ENCODE measurements at regions not wholly inside any gene's neighbourhood (a gene's known extent, or its start where the extent isn't known, plus 50 kb on each side); places are given as distances from the start of the nearest gene placed in this dataset.
"Not testable (repeated sequence)": the region's sequence is repeated elsewhere in the genome, so short reads cannot be mapped to it uniquely, and the experiment has no call there.

DNA sequence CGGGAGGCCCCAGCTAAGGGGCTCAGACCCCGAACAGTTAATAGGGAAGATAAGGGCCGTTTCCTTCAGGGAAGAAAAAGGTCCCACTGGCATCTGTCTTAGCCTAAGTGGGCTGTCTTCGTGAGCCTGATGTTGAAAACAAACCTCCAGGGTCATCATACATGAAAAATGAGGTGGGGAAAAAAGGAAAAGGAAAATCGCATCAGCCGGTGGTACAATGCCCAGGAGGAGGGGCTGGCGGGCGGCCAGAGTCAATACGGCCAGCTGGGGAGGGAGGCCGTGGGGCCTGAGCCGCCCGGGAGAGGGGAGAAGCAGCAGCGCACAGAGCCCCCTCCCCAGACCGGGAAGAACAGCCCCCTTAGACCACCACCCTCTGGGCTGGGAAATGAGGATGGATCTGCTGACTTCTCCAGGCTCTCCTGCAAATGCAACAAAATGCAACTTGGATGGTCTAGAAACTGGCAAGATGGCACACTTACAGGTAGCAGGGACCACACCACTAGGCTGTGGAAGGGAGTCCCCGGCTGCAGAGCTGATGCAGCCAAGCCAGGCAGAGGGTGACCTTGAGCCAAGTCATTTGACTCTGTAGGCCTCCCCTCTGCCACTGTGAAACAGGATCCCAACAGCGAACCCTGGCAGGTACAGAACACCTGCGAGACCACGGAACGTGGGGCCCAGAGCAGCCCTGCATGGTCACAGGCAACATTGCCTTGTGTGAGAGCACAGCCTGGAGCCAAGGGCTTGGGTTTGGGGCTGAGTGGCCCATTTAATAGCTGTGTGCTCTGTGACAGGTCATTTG, 448.5 kb downstream of the SOX9 start:
- peaks cover 9 to 14% of the 10 kb centered on the region in 2 donors for H3K27me3 Mint-ChIP-seq
- H3K4me1 Mint-ChIP-seq (ENCODE audit: low read depth in 2 of 2) = peaks cover 0 to 4% of the 10 kb centered on the region in 2 donors
- H3K27ac Mint-ChIP-seq = no peak overlapping the region
- ATAC-seq (peak in 1 of 2 donors; percentile 7), DNase-seq (ENCODE audit: low spot score) (no peak)
- no peak overlapping the region for H3K4me3 Mint-ChIP-seq
- no peaks in the 10 kb centered on the region for H3K9me3 Mint-ChIP-seq
- H3K36me3 Mint-ChIP-seq = no peaks in the 10 kb centered on the region

DNA sequence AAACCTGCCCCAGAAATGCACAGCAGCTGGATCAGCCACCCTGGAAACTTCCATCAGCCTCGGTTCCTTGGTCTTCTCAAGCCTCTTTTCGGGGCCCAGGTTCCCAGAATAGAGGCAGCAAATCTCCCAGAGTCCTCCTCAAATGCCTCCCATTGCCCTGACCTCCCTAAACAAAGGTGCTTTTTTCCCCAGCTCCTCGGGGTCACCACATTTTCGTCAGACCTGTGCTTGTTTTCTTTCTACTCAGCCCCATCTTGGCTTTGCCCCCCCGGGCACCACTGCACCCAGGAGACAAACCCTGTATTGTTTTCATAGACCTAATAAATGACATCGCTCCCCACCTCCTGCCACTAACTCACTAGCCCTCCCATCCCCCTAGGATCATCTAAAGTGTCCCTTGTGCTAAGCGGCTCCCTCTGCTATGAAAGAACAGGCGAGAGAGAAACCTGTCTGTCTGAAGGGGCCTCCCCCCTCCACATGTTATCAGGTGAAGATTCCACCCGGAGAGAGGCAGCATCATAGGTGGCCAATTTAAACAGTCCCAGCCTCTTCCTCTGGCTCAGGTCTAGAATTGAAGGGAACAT, 451.1 kb downstream of the SOX9 start:
- ATAC-seq (no peak), DNase-seq (ENCODE audit: low spot score) (no peak)
- Mint-ChIP-seq H3K27ac (no peak overlapping the region), H3K4me3 (no peak overlapping the region), H3K9me3 (no peaks in the 10 kb centered on the region), H3K36me3 (no peaks in the 10 kb centered on the region), H3K27me3 (peaks cover 10 to 17% of the 10 kb centered on the region in 2 donors), H3K4me1 (ENCODE audit: low read depth in 2 of 2) (peaks cover 0 to 4% of the 10 kb centered on the region in 2 donors)

DNA sequence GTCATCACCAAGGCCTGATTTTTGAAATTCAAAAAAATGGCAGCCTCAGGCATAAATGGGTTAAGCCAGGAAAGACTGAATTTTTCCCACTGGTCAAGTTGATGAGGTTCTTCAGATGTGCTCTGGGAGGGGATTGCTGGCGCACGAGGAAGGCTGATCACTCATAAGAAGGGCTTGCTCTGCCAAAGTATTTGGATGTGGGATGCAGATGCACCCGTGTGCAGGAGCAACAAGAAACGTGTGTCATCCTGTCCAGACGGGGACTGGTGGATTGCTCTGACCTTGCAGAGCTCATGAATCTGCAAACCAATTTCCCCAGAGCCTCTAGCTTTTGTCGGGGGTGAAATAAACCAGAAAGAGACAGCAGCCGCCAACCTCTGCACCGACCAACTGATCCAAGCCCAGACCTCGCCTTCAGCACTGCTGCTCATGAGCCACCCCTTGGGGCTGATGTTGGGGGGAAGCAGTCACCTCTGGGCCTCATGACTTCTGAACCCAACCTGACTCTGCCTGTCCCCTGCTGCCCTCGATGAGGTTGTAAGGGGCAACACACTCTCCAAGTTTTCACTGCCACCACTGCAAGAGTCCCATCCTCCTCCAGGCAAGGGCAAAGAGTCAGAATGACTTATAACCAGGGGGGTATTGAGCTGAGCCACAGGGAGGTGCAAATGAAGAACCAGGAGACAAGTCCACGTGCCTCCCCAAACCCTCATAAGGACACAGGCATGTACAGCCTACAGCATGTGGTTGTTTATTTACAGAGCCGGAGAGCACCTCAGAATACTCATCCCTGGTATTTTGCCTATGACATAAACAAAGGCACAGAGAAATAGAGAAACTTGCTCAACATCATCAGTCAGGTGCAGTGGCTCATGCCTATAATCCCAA, 452.0 kb downstream of the SOX9 start:
- ATAC-seq = no peak
- H3K27ac Mint-ChIP-seq = no peak overlapping the region

DNA sequence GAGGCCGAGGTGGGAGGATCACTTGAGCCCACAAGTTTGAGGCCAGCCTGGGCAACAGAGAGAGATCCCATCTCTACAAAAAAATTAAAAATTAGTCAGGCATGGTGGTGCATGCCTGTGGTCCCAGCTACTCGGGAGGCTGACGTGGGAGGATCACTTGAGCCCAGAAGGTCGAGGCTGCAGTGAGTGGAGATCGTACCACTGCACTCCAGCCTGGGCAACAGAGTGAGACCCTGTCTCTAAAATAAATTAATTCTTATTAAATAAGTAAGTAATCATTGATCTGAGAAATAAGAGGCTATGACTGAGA, 452.6 kb downstream of the SOX9 start:
- H3K4me3 Mint-ChIP-seq; H3K4me1 Mint-ChIP-seq (ENCODE audit: low read depth in 2 of 2); H3K9me3 Mint-ChIP-seq; DNase-seq (ENCODE audit: low spot score); H3K36me3 Mint-ChIP-seq; H3K27ac Mint-ChIP-seq; ATAC-seq: not testable (repeated sequence)
- H3K27me3 Mint-ChIP-seq = peaks cover 15 to 17% of the 10 kb centered on the region in 2 donors

More for the DNA sequence above, 452.0 kb downstream of the SOX9 start:
- Mint-ChIP-seq H3K4me3 (no peak overlapping the region), H3K9me3 (no peaks in the 10 kb centered on the region), H3K36me3 (no peaks in the 10 kb centered on the region), H3K4me1 (ENCODE audit: low read depth in 2 of 2) (no peaks in the 10 kb centered on the region), H3K27me3 (peaks cover 10 to 17% of the 10 kb centered on the region in 2 donors)
- DNase-seq (ENCODE audit: low spot score) = no peak

DNA sequence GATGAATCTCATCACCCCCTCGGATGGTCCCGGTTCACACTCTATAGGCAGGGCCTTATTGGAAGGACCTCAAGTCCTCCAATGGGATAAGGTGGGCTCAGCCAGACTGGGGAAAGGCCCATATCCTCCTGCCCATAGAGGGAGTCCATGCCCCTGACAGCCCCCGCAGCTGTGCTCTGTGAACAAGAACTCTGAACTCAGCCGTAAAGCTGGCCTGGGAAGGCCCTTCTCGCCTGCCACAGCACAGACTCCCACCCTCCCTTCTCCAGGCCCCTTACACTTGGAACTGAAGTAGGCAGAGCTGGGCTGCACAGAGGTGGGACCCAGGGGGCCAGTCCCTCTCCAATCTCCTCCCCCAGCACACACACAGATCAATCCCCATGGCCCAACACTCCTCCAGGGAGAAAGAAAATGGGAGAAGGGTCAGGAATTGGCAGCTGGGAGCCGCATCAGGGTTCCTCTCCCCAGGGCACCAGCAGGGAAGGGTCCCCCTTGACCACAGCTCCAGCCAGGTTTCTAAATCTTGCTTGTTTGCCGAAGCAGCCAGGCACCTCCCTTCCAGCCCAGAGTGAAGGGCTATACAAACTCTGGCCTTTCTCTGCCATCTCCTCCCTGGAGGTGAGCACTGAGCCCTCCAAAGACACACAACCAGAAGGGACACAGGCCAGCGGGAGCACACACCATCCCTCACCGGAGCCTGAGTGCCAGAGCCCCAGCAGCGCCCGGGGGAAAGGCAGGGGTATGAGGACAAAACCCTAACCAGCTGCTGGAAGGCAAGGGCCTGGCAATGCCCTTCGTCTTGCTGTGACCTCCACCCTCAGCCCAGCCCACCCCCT, 454.1 kb downstream of the SOX9 start:
- no peak for DNase-seq (ENCODE audit: low spot score)
- no peak for ATAC-seq
- Mint-ChIP-seq H3K27me3 (peaks cover 17% of the 10 kb centered on the region in 2 donors), H3K9me3 (no peaks in the 10 kb centered on the region), H3K4me1 (ENCODE audit: low read depth in 2 of 2) (no peaks in the 10 kb centered on the region), H3K4me3 (no peak overlapping the region), H3K36me3 (no peaks in the 10 kb centered on the region), H3K27ac (no peak overlapping the region)

DNA sequence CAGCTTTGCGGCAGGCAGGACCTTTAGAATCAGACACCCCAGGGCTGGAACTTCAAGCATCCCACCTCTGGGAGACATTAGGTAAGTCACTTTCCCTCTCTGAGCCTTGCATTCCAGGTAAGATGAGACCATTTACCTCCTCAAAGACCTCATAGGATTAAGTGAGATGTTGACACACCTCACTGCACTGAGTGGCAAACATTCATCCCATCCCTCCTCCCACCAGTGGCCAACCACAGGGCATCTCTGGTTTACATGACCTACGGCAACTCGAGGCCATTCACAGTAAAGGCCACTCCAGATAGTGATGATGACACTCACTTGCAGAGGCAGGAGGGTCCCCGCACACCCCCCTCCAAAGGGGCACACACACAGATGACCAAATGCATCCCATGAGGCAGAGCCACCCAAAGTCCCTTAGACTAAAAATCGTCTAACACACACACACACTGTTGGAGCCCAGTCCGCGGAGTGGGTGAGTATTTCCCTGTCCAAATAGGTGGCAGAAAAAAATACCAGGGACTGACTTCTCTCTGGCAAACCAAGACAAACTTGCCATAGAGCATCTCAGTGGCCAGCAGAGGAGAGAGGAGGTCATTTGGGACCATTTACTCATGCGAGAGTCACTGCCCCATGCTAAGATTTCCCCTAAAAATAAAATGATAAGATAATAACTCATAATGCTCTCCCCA, 454.9 kb downstream of the SOX9 start:
- Mint-ChIP-seq H3K36me3 (no peaks in the 10 kb centered on the region), H3K4me1 (ENCODE audit: low read depth in 2 of 2) (no peaks in the 10 kb centered on the region), H3K27me3 (peaks cover 17% of the 10 kb centered on the region in 2 donors), H3K9me3 (no peaks in the 10 kb centered on the region), H3K27ac (no peak overlapping the region), H3K4me3 (no peak overlapping the region)
- ATAC-seq (no peak), DNase-seq (ENCODE audit: low spot score) (no peak)

DNA sequence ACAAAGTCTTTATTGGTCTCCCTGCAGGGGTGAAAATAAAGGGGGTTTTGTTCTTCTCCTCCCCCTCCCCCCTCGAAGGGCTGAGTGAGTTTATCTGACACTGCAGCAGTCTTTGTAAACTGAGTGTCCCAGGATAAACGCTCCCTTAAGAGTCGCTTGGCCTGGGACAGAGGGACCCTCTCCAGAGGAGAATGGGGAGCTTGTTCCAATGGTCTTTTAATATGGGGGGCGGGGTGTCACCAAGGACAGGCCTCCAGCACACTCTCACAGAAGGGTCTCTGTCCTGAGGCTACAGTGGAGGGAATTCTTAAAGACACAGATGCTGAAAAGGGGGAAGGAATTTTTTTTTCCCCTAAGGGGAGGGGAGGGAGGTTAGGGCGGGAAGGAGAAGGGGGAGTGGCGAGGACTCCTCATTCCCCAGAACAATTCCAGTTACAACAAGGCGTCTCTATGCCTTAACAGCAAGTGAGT, 455.5 kb downstream of the SOX9 start:
- Mint-ChIP-seq H3K36me3 (no peaks in the 10 kb centered on the region), H3K4me3 (no peak overlapping the region)
- no peak for ATAC-seq

DNA sequence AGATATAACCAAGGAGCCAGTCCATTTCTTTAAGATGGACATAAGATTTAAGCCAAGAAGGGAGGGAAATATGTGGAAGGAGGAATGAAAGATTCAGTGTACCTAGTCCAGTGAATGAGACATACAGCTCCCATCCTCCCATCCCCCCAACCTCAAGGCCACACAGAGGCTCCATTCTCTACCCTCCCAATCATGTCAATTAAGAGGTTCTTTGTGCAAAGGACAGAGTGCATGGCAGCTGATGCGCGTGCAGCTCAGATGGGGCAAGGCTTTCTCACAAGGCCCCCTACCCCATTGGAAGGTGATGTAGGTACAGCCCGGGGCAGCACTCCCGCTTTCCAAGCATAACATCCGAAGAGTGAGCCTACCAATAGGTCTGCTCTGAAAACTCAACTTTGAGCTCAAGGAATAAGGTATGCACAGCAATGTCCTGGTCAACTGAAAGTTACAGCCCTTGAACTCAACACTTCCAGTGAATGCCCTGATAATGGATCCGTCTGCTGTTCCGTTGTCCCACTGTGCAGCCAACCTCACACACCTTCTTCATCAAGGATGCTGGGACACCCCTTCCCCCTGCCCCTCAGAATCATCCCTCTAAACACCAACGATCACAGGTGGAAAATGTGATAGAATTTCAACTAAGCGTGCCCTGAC, 458.1 kb downstream of the SOX9 start:
- no peak overlapping the region for H3K4me3 Mint-ChIP-seq
- no peaks in the 10 kb centered on the region for H3K9me3 Mint-ChIP-seq
- DNase-seq (ENCODE audit: low spot score) (no peak), ATAC-seq (no peak)
- H3K27ac Mint-ChIP-seq = no peak overlapping the region
- no peaks in the 10 kb centered on the region for H3K36me3 Mint-ChIP-seq
- H3K4me1 Mint-ChIP-seq (ENCODE audit: low read depth in 2 of 2) = no peaks in the 10 kb centered on the region
- H3K27me3 Mint-ChIP-seq = peaks cover 7 to 12% of the 10 kb centered on the region in 2 donors

More for the DNA sequence above, 455.5 kb downstream of the SOX9 start:
- DNase-seq (ENCODE audit: low spot score) = no peak
- no peaks in the 10 kb centered on the region for H3K4me1 Mint-ChIP-seq (ENCODE audit: low read depth in 2 of 2)
- H3K27me3 Mint-ChIP-seq = peaks cover 17% of the 10 kb centered on the region in 2 donors
- no peaks in the 10 kb centered on the region for H3K9me3 Mint-ChIP-seq
- H3K27ac Mint-ChIP-seq = no peak overlapping the region

DNA sequence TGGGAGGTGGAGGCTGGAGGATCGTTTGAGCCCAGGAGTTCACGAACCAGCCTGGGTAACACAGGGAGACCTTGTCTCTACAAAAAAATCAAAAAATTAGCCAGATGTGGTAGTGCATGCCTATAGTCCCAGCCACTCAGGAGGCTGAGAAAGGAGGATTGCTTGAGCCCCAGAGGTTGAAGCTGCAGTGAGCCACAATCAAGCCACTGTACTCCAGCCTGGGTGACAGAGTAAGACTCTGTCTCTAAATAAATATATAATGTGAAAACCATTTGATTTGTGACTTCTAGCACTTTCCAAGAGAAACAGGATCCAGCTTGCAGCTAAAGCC, 459.1 kb downstream of the SOX9 start:
- DNase-seq (ENCODE audit: low spot score) (no peak), ATAC-seq (no peak)
- H3K27ac Mint-ChIP-seq = no peak overlapping the region
- no peak overlapping the region for H3K4me3 Mint-ChIP-seq
- H3K9me3 Mint-ChIP-seq = no peaks in the 10 kb centered on the region
- H3K4me1 Mint-ChIP-seq (ENCODE audit: low read depth in 2 of 2) = no peaks in the 10 kb centered on the region
- H3K27me3 Mint-ChIP-seq = peaks cover 0 to 7% of the 10 kb centered on the region in 2 donors
- H3K36me3 Mint-ChIP-seq = no peaks in the 10 kb centered on the region

DNA sequence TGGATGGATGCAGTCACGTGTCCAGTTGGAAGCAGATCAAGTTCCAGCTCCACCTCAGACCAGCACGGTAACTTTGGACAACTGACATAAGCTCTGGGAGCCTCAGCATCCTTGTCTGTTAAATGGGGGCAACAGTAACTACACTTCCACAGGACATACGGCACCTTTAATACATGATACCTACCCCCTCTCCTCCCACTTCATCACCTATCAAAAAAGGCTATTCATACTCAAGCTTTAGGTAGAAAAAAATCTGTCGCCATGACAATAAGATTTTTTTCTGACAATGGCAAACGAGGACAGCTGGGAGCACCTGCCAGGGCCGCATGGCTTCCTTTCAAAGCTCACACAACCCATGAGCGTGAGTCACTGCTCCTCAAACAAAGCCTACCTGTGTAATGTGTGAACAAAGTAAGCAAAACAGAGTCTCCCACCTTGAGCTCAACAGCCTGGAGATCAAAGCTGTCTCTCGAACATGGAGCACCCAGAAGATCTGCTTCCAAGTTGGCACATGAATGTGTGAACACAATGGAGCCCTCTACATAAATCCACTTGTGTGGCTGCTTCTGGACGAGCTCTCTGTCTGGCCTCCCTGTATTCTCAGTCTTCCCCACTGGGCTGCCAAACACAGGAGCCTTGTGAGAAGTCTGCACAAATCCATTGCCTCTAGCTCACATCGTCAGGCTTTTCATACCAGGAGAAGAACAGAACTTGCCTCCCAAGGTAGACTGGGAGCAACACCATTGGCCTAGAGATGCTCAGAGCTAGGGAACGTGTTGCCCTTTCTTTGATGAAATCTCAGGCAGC, 459.7 kb downstream of the SOX9 start:
- ATAC-seq (no peak), DNase-seq (ENCODE audit: low spot score) (no peak)
- Mint-ChIP-seq H3K27me3 (peaks cover 0 to 7% of the 10 kb centered on the region in 2 donors), H3K27ac (no peak overlapping the region), H3K36me3 (no peaks in the 10 kb centered on the region), H3K9me3 (no peaks in the 10 kb centered on the region), H3K4me1 (ENCODE audit: low read depth in 2 of 2) (no peaks in the 10 kb centered on the region), H3K4me3 (no peak overlapping the region)

DNA sequence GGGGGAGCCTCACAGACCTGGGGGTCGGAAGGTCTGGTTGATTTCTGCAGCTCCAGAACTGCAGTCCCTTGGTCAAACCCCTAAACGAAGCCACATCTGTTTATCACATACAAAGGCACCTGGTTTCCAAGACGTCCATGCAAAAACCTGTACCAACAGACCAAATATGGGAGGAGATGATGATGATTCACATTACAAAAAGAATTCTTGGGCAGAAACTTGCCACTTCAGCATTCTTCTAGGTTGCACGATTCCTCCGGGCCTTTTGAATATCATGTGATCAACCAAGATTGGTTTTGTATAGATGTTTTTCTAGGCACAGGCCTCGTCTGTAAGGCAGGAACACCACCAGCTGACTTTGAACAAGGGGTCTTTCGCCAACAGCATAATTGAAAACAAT, 466.3 kb downstream of the SOX9 start:
- H3K27ac Mint-ChIP-seq = no peak overlapping the region
- peaks cover 32 to 34% of the 10 kb centered on the region in 2 donors for H3K27me3 Mint-ChIP-seq
- no peak overlapping the region for H3K4me3 Mint-ChIP-seq
- no peaks in the 10 kb centered on the region for H3K9me3 Mint-ChIP-seq
- no peak for ATAC-seq
- DNase-seq (ENCODE audit: low spot score) = no peak
- peaks cover 4 to 8% of the 10 kb centered on the region in 2 donors for H3K4me1 Mint-ChIP-seq (ENCODE audit: low read depth in 2 of 2)
- no peaks in the 10 kb centered on the region for H3K36me3 Mint-ChIP-seq
